ENCODE measurements at regions not wholly inside any gene's neighbourhood (a gene's known extent, or its start where the extent isn't known, plus 50 kb on each side); places are given as distances from the start of the nearest gene placed in this dataset.

DNA sequence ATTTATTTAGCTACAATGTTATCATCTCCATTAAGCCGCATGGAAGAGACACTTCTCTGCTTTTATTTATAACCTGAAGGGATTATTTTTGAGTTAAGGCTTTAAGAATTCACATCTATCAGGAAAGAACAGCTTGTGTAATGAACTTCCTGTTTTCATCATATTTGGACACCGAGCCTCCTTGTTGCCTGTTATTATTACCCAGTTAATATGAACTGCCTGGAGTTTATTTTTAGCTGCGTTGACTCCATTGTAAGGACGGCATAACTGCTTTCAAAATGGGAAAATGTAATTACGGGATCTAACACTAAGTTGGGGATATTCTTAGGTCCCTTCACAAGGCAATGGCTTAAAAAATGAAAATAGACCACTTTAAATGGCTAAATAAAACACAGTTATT is 89.0 kb upstream of the NR4A3 start:
- in situ Hi-C loops (cut with HindIII; ENCODE audit: low sequenced_read_pairs): no loop called here

DNA sequence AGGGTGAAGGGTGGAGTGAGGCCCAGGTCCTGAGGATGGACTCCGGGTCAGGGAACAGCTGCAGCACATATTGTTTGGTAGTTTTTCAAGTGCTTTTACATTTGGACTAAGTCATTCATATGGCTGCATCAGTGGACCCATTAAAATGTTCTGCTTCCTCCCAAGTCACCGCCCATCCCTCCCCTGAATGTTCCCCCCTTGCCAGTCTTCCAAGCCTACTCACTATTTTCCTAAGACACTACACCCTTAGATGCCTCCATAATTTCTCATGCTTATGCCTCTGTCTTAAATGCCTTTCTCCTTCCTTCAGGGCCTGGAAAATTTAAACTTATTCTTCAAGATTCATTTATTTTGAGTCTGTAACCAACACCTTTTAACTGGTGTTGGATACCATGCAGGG is 86.6 kb upstream of the NR4A3 start:
- in situ Hi-C loops (cut with HindIII; ENCODE audit: low sequenced_read_pairs): no loop called here

DNA sequence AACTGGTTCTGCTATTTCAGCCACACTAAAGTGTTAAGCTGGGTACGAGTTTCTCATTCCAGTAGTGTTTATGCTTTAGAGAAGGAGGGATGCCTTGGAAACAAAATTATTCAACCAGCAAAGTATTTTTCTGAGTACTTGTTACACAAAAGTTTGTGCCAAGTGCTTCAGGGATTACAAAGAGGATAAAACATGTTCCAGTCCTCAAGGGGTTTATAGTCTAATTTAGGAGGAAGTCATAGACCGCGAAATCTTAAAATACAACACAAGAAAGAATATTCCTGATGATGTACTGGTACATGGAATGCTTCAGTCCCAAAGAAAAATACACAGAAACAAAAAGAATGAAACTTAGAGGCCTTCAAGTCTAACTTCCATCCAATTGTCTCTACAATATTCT is 85.4 kb upstream of the NR4A3 start:
- in situ Hi-C loops (cut with HindIII; ENCODE audit: low sequenced_read_pairs): no loop called here

DNA sequence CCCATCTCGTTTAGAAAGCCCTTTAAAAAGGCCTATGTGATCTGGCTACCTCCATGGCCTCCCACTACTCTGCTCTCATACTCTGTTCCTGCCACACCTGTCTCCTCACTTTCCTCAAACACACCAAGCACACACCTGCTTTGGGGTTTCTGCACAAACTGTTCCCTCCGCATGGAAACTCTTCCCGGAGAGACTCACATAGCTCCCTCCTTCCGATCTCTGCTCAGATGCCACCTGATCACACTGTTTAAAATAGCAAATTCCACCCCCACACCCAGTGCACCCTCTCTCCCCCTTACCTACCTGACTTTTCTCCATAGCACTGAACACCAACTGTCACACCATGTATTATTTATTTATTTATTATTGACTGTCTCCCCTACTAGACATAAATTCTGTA is 84.0 kb upstream of the NR4A3 start:
- in situ Hi-C loops (cut with HindIII; ENCODE audit: low sequenced_read_pairs): no loop called here

DNA sequence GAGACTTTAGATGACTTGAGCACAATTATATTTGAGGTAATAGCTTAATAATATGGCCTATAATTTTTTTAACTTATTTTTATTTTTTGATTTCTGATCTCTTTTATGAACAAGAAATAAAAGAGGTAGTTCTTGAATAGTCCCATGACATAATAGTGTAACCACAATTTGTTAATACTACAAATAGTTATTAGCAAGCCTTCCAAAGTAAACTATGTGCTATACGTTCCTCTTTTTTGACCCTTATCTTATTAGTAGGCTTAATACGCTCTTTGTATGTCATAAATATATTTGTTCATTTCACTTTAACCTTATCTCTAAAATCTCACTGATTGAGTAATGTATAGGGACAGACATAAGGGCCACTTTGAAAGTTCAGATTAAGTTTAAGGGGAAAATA is 78.7 kb upstream of the NR4A3 start:
- in situ Hi-C loops (cut with HindIII; ENCODE audit: low sequenced_read_pairs): no loop called here

DNA sequence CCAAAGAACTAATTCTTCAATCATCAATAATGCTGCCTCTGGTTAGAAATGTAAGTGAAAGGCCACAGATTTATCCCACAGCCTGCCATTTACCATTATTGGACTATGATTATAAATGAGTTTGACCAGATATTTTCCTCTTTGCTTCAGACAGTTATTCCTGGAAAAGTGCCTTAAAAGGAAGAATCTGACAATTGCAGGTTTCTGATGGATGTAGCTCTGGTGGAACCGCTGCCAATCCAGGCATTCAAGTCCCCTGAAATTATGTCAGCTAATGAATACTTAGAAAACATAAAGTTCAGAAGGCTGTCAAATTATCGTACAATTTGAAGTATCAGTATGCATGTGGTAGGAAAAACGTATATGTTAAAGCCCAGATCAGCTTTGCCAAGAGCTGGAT is 78.2 kb upstream of the NR4A3 start:
- in situ Hi-C loops (cut with HindIII; ENCODE audit: low sequenced_read_pairs): no loop called here

DNA sequence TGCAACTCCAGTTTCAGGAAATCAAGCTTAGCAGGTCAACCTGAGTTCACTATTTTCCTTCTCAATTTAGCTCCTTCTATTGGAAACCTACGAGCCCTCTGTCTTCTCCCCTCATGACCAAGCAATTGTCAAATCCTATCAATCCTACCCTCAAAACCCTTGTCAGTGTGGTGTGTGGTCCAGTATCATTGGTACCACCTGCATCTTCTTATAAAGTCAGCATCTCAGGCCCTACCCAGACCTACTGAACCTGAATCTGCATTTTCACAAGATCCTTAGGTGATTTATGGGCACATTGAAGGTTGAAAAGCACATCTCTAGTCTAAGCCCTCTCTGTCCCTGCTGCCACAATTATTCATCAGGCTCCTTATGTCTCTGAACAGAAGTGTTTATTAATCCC is 77.6 kb upstream of the NR4A3 start:
- in situ Hi-C loops (cut with HindIII; ENCODE audit: low sequenced_read_pairs): no loop called here

DNA sequence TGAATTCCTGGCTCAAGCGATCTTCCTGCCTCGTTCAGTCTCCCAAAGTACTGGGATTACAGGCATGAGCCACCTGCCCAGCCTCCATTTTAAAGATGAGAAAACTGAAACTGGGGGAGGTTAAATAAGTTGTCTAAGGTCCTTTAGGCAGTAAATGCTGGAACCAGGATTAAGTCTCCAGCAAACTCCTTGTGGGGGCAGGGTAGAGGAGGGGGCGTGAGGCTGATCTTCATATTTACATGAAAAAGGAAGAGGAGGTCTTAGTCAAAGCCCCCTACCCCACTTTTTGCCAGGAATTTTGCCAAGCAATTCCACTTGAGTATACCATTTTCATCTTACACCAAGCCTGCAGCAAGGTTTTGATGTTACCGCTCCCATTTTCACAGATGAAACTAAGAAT is 76.6 kb upstream of the NR4A3 start:
- in situ Hi-C loops (cut with HindIII; ENCODE audit: low sequenced_read_pairs): no loop called here

DNA sequence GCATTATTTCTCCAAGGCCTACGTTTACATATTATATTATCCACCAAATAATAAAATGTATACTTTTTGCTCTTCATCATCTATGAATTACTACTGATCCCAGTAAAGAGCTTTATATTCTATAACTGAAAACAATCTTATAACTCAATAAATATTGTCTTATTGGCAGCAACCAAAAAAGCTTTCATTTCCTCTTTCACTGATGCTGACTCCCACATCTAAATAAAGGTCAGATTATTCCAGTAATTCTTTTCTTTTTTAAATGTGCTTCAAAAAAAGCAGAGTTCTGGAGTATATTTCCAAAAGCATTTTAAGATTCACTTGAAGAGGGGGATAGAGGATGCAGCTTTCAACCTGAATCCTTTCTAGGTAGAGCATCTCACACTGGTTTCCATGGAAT is 75.3 kb upstream of the NR4A3 start:
- in situ Hi-C loops (cut with HindIII; ENCODE audit: low sequenced_read_pairs): no loop called here

DNA sequence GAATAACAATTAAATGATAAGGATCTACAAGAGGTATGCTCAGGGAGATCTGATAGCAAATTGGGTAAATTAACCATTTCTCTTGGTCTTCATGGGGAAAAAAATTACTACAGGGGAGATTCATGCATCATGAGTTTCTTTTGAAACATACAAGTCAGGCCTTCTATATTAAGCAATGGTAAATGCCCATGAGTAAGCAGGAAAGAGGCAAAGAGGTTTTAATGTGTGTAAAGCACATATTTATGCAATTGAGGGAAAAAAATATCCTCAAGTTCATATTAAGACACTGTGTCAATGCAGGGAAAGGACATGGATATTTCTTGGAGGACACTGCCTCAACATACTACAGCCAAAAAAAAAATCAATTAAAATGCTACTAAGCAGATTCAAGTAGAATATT is 73.4 kb upstream of the NR4A3 start:
- in situ Hi-C loops (cut with HindIII; ENCODE audit: low sequenced_read_pairs): no loop called here

DNA sequence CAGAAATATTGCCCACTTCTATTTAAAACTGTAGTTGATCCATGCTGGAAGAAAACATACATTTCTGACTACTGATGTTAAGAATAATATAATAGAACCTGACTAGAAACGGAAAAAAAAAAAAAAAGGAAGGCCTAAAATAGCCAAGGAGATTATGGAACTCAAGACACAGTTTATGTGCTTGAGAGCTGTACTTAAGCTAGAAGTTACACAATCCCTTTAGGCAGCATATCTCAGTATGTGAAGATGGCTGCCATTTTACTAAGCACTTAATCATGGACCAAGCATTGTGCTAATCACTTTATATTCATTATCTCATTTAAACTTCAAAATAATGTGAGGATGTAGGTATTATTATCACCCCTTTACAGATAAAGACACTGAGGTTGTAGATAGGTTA is 73.0 kb upstream of the NR4A3 start:
- in situ Hi-C loops (cut with HindIII; ENCODE audit: low sequenced_read_pairs): no loop called here

DNA sequence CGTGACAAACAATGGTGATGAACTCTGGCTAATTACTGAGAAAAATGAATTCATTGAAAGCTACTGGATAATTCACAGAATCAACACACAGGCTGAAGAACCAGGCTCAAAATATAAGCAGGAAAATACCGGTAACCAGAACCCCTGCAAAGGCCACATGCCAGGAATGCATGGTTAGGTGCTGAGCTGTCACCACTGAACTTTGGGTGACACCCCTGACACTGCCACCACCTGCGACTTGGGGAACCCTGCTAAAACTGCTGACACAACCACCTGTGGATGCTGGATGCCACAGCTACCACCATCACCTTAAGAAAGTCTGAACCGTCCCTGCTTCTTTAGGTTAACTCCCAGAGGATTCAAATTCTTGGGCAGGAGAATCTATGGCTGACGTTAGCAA is 72.0 kb upstream of the NR4A3 start:
- in situ Hi-C loops (cut with HindIII; ENCODE audit: low sequenced_read_pairs): no loop called here

DNA sequence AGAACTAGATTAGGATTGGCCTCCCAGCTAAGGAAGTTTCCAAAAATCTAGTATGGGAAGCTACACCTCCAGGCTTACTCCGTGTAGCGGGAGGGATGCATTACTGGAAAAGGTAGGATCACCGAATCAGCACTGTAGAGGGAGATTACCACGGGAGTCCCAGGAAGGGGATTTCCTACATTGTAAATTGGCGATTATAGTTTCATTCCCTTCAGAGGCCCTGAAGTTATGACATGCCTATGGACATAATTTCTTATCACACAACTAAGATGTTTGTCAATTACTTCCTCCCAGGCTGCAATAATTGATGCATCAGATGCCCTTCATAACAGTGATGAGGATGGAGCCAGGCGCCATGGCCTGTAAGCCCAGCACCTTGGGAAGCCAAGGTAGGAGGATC is 71.2 kb upstream of the NR4A3 start:
- in situ Hi-C loops (cut with HindIII; ENCODE audit: low sequenced_read_pairs): no loop called here

DNA sequence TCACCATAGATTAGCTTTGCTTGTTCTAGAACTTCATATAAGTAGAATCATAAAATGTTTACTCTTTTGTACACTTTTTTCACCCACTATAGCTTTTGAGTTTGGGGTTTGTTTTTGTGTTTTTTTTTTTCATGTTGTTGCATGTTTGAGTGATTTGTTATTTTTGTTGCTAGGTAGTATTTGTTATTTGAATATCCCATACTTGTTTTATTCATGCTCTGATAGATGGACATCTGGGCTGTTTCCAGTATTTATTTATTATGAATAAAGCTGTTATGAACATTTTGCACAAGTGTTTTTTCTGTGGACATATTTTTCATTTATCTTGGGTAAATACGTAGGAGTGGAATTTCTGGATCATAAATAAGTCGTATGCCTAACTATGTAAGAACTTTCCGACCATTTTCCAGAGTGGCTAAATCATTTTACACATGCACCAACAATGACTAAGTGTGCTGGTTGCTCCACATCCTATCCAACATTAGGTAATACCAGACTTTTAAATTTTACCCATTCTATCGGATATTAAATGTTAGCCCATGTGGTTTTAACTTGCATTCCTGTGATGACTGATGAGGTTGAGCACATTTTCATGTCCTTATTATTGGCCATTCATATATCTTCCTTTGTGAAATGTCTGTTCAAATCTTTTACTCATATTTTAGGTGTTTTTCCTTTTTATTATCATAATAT is 69.1 kb upstream of the NR4A3 start:
- in situ Hi-C loops (cut with HindIII; ENCODE audit: low sequenced_read_pairs): no loop called here

DNA sequence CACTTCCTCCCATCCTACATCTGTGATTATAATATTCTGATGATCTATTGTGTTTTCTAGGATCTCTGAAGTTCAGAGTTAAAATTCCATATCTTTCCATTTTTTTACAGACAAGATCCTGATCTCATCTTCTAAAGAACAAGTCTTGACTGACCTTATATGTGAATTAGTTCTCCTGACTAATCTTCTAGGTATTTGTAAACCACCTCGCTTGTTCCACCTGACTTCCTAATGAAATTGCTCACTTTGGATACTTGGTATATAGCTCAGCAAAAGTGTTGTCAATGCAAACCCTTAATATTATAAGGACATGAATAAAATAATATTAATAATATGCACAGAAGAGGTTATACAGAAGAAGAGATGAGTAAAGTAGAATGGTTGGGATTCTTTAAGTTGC is 68.2 kb upstream of the NR4A3 start:
- in situ Hi-C loops (cut with HindIII; ENCODE audit: low sequenced_read_pairs): no loop called here

DNA sequence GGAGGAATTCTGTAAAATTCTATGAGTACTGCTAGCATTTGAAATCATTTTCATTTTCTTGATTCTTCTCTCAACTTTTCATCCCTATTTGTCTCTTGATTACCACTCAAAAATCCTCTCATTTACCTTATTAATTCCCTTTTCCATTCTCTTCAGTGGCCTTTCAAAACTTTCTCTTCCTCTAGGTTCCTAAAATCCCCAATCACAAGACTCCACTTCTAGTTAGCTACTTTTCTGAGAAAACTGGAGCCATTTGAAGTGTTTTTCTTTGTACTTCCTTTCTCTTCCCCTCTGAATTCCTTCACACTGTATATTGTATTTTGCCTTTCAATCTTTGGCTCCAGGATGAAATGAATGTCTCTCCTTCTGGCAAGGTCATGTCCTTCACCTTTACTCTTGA is 61.3 kb upstream of the NR4A3 start:
- in situ Hi-C loops (cut with HindIII; ENCODE audit: low sequenced_read_pairs): no loop called here

DNA sequence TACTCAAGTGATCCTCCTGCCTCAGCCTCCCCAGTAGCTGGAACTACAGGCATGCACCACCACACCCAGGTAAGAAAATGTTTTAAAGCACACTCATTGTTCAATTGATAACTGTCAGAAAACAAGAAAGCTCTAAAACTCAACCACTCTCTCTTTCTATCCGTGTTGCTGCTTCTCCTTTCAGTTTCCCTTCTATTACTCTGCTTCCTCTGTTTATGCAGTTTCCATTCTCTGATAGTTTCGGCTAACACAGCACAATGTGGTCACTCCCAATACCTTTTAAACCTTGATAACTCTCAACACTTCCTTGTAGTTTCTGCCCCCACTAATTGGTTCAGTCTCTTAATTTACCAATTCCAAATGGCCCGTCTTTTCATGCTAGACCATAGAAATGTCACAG is 59.2 kb upstream of the NR4A3 start:
- in situ Hi-C loops (cut with HindIII; ENCODE audit: low sequenced_read_pairs): no loop called here

All from endothelial cell of hepatic sinusoid (primary cell).